NOMO-1 (cell line): ENCODE measurements at regions not wholly inside any gene's neighbourhood (a gene's known extent, or its start where the extent isn't known, plus 50 kb on each side); places are given as distances from the start of the nearest gene placed in this dataset.

Source experiments
- DNase-seq, 2 experiments: peaks; one replicate each; lab custom pipeline; 2025; ENCODE audit not compliant: unreplicated experiment in 2 of 2; lab: John Stamatoyannopoulos, UW

- DNase-seq: no peak
Measured at GRCh38 chr3:94935738-94936580, 873.1 kb downstream of the NSUN3 start.

GRCh38 chr3:94937980-94938379 is 875.1 kb downstream of the NSUN3 start:
- DNase-seq: no peak

- DNase-seq: no peak
Measured at GRCh38 chr3:94946683-94947082, 883.8 kb downstream of the NSUN3 start.

DNA sequence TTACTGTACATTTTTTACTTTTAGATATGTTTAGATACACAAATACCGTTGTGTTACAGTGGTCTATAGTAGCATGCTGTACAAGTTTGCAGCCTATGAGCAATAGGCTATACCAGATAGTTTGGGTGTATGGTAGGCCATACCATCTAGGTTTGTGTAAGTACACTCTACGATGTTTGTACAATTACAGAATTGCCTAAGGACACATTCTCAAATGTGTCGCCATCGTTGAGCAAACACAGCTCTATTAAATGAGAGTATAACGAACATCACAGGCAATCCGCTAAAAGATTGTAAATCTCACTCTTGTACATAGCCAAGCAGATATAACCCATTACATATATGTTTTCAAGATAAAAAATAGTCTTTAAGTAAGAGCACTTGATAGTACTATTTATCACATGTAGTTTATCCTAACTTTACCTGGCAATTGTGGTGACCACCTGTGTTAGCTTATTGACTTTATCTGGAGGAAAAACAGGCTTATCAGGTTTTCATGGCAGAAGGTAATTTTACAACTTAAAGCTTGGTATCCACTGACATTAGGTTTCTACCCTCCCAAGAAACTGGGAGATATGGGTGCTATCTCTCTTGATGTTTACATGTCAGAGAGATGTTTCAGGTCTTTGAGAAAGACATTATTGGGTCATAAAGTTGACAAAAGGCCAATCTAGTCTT is 898.7 kb downstream of the NSUN3 start:
- DNase-seq: no peak

DNA sequence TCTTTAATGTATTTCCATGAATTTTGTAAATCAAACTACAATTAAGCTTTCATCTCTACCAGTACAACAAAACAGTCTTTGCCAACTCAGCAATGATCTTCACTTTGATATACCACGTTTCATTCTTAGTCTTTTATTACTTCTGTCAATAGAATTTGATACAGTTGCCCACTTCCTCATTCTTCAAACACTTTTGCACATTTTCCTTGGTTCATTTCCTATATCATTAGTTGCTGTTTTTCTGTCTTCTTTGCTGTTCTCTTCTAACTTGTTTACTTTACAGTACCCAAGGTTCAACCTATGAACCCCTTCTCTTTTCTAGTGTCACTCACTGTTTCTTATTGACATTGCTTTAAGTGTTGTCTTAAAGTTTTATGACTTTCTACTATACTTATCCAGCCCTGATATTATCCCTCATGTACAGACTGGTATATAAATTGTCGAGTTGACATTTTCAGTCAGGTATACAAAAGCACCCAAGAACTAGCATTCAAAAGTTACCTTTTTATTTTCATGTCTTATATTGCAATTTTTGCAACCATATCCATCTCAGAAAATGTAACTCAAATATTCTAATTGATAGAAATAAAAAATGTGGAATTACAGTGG is 903.1 kb downstream of the NSUN3 start:
- DNase-seq: no peak

- no peak for DNase-seq
Measured at GRCh38 chr3:94967196-94967595, 904.3 kb downstream of the NSUN3 start.

DNA sequence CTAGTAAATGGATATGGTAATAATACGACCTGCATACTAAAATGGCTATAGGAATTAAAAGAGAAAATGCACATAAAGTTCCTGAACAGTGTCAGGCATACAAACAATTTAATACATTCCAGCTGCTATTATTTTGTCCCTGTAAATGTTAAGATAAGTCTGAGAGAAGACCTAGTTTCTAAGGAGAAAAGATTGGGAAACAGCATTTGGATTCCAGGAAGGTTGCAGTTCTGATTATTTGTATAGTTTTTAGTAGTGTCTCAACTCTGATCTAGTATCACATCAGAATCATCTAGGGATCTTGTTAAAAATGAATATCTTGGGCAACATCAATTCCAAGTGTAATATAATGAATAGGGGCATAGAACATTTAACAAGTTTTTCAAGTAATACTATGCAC is 905.7 kb downstream of the NSUN3 start:
- DNase-seq: no peak

GRCh38 chr3:94972066-94972465 is 909.2 kb downstream of the NSUN3 start:
- no peak for DNase-seq

DNA sequence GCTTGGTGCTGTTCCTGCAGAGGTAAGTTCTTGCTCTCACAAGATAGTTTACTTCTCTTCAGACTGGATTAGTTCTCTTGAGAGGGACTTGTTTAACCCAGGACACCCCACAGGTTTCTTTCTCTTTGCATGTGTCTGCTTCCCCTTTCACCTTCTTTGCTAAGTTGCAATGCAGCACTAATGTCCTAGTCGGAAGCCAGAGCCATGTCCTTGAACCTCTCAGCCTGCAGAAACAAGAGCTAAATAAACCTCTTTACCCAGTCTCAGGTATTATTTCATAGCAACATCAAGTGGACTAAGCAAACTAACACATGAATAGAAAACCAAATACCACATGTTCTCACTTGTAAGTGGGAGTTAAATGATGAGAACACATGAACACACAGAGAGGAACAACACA is 915.2 kb downstream of the NSUN3 start:
- no peak for DNase-seq

DNA sequence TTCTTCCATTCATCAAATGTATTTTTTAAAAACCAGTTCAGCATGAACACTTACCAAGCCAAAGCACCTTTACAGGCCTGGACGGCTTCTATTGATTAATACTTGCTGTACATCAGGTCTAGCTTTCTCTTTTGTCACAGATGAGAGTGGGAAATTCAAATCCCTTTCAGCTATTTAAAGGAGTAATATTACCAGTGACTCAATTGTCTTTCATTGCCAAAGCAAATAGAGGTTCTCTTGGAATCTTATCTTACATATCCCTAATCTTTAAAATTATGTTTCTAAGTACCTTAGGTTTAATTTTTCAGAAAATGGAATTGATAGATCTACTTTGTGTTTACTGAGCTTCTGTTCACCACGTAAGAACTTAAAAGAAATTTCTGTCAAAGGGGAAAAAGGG is 922.9 kb downstream of the NSUN3 start:
- DNase-seq: no peak

- DNase-seq: no peak
Measured at GRCh38 chr3:94990952-94991705, 928.3 kb downstream of the NSUN3 start.

- no peak for DNase-seq
Measured at GRCh38 chr3:94996743-94997142, 933.9 kb downstream of the NSUN3 start.

- DNase-seq: no peak
Measured at GRCh38 chr3:95002438-95003046, 939.7 kb downstream of the NSUN3 start.

DNA sequence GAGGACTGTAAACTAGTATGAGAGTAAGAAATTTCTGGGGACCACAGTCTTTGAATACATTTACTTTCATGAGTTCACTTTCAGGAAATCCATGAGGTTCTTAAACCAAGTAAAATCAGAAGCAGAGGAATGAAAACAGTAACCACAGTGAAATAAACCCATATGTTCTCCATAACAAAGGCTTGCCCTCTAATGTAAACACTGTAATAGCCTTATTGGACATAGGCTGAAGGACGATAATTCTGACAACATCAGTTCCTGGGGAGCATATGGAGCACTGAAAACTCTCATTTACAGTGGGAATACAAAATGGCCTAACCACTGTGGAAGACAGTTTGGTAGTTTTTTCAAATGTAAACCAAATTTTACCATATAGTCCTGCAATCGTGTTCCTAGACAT is 965.8 kb downstream of the NSUN3 start:
- no peak for DNase-seq

GRCh38 chr3:95029644-95030043 is 966.8 kb downstream of the NSUN3 start:
- no peak for DNase-seq

DNA sequence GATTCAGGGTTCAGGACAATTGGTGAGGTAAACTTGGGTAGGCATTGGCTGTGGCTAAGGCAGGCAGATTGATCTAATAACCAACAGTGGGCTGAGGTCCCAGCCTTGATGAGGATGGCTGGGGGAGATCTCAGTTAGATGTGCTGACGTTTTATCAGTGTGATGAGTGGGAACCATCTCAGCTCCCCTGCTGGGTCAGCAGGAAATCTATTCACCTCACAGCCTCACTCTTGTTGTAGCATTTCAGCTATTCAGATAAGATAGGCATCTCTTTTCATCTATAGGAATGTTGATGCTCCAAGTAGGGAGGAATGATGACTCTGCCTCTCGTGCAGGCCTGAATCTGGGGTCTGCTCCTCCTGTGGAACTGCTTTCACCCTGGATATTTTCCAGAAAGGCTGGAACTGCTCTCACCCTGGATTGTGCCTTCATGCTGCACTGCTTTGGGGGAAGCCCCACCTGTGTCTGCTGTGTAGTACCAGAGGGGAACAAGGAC is 973.7 kb downstream of the NSUN3 start:
- no peak for DNase-seq

- no peak for DNase-seq
Measured at GRCh38 chr3:95037097-95037496, 974.2 kb downstream of the NSUN3 start.

GRCh38 chr3:95037927-95038326 is 975.1 kb downstream of the NSUN3 start:
- DNase-seq: no peak

GRCh38 chr3:95044101-95044500 is 981.2 kb downstream of the NSUN3 start:
- no peak for DNase-seq

DNA sequence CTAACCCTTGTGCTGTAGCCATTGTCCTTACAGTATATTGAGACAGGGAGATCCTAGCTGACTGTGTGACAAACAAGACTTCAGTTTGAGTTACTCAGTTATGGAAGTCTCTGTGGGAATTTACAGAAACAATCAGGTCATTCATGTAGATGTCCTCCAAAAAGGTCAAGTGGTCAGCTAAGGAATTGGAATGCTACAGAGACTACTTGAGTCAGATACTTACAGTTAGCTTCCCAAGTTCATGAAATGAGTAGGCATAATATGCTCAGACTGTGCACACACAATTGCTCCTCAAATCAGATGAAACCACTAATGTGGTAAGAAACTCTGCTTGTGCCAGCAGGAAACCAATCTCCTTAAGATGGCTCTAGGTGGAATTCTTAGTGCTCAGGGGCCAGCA is 985.7 kb downstream of the NSUN3 start:
- DNase-seq: no peak

DNA sequence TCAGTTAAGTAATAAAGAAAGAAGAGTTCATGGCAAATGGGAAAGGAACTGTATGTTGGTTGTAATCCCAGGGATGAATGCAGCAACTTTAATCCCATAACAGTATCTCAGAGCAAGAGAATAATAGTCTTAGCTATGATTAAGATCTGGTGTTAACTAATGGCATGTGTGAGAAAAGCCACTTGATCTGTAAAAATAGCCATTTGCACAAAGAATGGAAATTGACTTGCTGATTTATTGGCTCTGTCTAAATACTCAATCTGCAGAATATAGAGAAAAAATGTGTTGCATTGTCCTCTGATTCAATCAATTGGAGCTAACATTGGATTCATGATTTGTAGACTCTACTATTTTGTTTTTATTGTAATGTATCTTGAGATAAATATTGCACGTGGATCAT is 987.0 kb downstream of the NSUN3 start:
- no peak for DNase-seq
